Mesodermal cell (in vitro differentiated cells): ENCODE measurements at regions not wholly inside any gene's neighbourhood (a gene's known extent, or its start where the extent isn't known, plus 50 kb on each side); places are given as distances from the start of the nearest gene placed in this dataset.

Source experiments
- H3K27ac ChIP-seq: 2 replicates; pipeline ENCODE4 v1.7.0; 2013; ENCODE audit warnings: mild to moderate bottlenecking, low read depth, low read length, moderate library complexity; ENCODE audit not compliant: severe bottlenecking
- H3K36me3 ChIP-seq: 2 replicates; pipeline ENCODE4 v1.7.1; 2013; ENCODE audit warnings: mild to moderate bottlenecking, low read length, moderate library complexity; ENCODE audit not compliant: control insufficient read depth, insufficient read depth
- H3K4me1 ChIP-seq: one replicate; pipeline ENCODE4 v1.7.1; 2013; ENCODE audit warnings: mild to moderate bottlenecking, low read length; ENCODE audit not compliant: insufficient read depth, control insufficient read depth, poor library complexity, severe bottlenecking
- H3K4me3 ChIP-seq: 2 replicates; pipeline ENCODE4 v1.7.0; 2013; ENCODE audit warnings: low read length, control low read depth, mild to moderate bottlenecking; ENCODE audit not compliant: insufficient read depth, poor library complexity, severe bottlenecking; ENCODE audit errors: extremely low read depth
- H3K9me3 ChIP-seq: 2 replicates; pipeline ENCODE4 v1.7.1; 2013; ENCODE audit warnings: mild to moderate bottlenecking, low read length, moderate library complexity; ENCODE audit not compliant: control insufficient read depth
- WGBS, 2 experiments: methylation state at CpG; one replicate each; pipeline ENCODE4 v1.1.5; 2013; ENCODE audit warnings: missing lambda C conversion rate in 2 of 2; ENCODE audit not compliant: insufficient coverage in 2 of 2; 5-methylcytosine and 5-hydroxymethylcytosine counted together

DNA sequence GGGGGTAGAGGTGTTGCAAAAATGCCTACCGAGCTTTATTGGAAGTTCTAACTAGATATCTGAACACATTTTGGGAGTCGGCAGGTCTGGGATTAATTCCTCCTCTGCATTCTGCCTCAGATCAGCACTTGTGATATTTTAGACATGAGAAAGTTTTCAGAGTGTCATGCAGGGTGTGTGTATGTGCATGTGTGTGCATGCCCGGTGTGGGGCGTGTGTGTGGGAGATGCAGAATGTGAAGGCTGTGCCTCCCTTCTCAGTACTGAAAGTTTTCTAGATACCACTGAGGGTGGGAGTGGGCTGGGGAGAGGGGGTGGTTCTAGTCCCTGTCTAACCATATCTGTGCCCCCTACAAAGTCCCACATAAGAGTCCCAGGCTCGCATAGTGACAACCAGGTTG is 180.0 kb upstream of the NTM start:
- no peaks in the 10 kb centered on the region for H3K4me1 ChIP-seq
- no peak overlapping the region for H3K27ac ChIP-seq
- H3K4me3 ChIP-seq: no peak overlapping the region
- H3K9me3 ChIP-seq: no peaks in the 10 kb centered on the region
- no peaks in the 10 kb centered on the region for H3K36me3 ChIP-seq
- WGBS, 2 experiments: 95 to 100% methylated on average over 2 to 5 of the region's 5 CpGs

DNA sequence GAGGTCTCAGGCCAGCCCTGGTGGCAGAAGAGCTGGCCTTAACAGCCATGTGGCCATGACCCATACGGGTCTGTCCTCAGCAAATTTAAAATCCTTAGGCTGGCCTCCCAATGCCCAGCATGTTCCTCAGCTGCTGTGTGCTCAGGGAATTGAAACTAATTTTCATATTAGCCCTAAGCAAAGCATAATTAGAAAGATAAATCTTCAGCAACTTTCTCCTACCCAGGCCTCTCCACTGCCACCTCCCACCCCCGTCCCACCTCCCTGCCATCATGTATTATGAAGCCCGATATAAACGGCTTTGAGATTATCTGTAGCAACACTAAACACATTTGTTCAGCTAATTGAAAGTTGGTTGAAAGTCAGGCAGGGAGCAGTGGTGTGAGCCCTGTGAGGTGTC is 178.8 kb upstream of the NTM start:
- no peak overlapping the region for H3K27ac ChIP-seq
- no peaks in the 10 kb centered on the region for H3K36me3 ChIP-seq
- no peak overlapping the region for H3K4me3 ChIP-seq
- WGBS, 2 experiments: 0% methylated on average over 1 of the region's 4 CpGs
- H3K9me3 ChIP-seq: no peaks in the 10 kb centered on the region
- H3K4me1 ChIP-seq: no peaks in the 10 kb centered on the region

DNA sequence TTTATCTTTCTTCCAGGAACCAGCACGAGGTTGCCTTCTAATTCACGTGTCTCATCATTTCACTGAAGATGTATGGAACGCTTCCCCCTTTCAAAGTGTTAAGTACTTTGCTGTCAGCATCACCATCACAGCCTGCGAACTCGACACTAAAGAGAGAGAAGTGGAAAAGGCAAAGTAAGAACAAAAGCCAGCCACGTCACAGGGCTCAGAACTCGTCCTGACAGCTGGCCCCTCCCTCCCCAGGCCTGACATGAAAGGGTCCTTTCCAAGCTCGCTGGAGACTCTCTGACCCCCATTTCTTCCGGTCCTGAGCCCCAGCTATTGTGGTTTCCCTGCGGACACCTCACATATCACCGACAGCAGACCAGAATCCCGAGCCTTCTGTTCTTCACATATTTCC is 177.8 kb upstream of the NTM start:
- Histone ChIP-seq H3K4me1 (no peaks in the 10 kb centered on the region), H3K4me3 (no peak overlapping the region), H3K27ac (no peak overlapping the region), H3K36me3 (no peaks in the 10 kb centered on the region), H3K9me3 (no peaks in the 10 kb centered on the region)
- WGBS, 2 experiments: 77 to 80% methylated on average over 6 to 10 of the region's 12 CpGs

GRCh38 chr11:131193031-131193501 is 177.3 kb upstream of the NTM start:
- H3K27ac ChIP-seq: no peak overlapping the region
- H3K36me3 ChIP-seq: no peaks in the 10 kb centered on the region
- H3K9me3 ChIP-seq: no peaks in the 10 kb centered on the region
- H3K4me3 ChIP-seq: no peak overlapping the region
- no peaks in the 10 kb centered on the region for H3K4me1 ChIP-seq
- 91 to 97% methylated on average over 8 of the region's 11 CpGs for WGBS, 2 experiments

DNA sequence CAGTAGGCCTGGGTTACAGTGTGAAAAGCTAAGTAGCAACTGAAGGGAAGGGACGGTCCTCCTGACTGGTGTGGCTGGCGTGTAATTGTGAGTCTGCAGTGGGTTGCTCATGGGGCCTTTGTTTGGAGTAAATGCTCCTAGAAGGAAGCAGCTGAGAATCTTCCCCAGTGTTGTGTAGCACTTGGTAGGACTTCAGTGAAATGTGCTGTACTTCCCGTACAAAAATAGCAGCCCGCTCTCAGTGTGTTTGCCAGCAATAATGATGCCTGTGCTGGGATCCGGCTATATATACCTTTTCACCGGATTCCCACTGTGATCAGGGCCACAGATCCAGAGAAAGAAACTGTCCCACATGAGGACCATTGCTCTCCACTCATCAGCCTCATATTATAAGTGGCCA is 175.7 kb upstream of the NTM start:
- Histone ChIP-seq H3K4me1 (no peaks in the 10 kb centered on the region), H3K27ac (no peak overlapping the region), H3K4me3 (no peak overlapping the region), H3K36me3 (no peaks in the 10 kb centered on the region), H3K9me3 (no peaks in the 10 kb centered on the region)
- 84 to 87% methylated on average over 5 to 6 of the region's 6 CpGs for WGBS, 2 experiments

- Histone ChIP-seq H3K4me3 (no peak overlapping the region), H3K27ac (no peak overlapping the region), H3K36me3 (no peaks in the 10 kb centered on the region), H3K4me1 (no peaks in the 10 kb centered on the region), H3K9me3 (no peaks in the 10 kb centered on the region)
- WGBS, 2 experiments: 87 to 93% methylated on average over 9 to 10 of the region's 11 CpGs
Measured at GRCh38 chr11:131195661-131196517, 174.5 kb upstream of the NTM start.

DNA sequence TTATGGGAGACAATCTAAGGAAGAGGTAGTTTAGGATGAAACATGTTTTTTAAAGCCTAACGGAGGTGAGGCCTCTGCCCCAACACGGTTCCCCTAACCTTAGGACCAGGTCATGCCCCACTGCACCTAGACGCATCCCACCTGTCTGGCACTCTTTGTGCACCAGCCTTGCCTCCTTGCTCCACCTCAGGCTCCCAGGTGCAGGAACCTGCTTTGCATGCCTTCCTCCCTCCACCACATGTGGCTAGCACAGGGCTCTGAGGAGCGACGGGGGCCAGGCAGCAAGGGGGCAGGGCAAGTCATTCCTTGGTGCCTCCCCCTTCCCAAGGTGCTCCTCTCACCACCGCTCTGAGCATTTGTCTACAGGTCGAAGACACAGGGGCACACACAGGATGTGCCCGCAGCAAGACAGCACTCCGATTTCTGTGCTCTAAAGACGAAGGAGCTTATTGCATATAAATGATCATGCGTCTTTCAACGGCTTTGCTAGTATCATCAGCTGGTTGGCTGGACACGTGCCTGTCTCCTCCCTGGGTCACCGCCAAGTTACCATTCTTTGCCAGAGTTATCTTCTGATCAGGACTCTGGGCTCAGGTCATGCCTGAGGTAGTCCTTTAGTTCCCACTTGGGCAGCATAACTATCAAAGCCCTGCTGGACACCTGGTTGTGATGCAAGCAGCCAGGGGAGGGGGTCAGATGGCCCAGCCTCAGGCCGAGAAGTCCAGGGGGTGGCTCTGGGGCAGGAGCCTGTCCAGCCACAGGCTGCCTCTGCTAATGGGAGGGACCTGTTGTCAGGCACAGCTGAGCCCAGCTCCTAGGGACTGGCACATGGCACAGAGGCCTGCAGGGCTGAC is 172.0 kb upstream of the NTM start:
- Histone ChIP-seq H3K4me3 (no peak overlapping the region), H3K4me1 (no peaks in the 10 kb centered on the region), H3K36me3 (no peaks in the 10 kb centered on the region), H3K27ac (no peak overlapping the region), H3K9me3 (no peaks in the 10 kb centered on the region)
- 83% methylated on average over 13 to 14 of the region's 15 CpGs for WGBS, 2 experiments

DNA sequence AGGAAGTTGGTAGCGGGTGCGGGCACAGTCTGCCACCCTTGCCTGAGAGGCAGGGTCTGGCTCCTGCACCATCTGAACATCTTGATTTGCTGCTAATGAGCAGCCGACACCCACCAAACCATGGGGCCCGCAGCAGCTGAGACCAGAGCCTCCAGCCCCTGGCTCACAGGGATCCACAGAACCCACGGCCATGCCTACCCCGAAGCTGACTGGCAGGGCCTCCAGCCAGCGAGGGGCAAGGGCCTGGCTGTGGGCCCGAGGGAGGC is 171.5 kb upstream of the NTM start:
- Histone ChIP-seq H3K27ac (no peak overlapping the region), H3K4me1 (no peaks in the 10 kb centered on the region), H3K4me3 (no peak overlapping the region), H3K36me3 (no peaks in the 10 kb centered on the region), H3K9me3 (no peaks in the 10 kb centered on the region)
- 91 to 96% methylated on average over 5 to 8 of the region's 8 CpGs for WGBS, 2 experiments

- Histone ChIP-seq H3K9me3 (no peaks in the 10 kb centered on the region), H3K36me3 (no peaks in the 10 kb centered on the region), H3K4me1 (peaks cover 6% of the 10 kb centered on the region), H3K4me3 (no peak overlapping the region), H3K27ac (no peak overlapping the region)
- WGBS, 2 experiments: 96% methylated on average over 11 of the region's 12 CpGs
Measured at GRCh38 chr11:131201674-131202073, 168.7 kb upstream of the NTM start.

DNA sequence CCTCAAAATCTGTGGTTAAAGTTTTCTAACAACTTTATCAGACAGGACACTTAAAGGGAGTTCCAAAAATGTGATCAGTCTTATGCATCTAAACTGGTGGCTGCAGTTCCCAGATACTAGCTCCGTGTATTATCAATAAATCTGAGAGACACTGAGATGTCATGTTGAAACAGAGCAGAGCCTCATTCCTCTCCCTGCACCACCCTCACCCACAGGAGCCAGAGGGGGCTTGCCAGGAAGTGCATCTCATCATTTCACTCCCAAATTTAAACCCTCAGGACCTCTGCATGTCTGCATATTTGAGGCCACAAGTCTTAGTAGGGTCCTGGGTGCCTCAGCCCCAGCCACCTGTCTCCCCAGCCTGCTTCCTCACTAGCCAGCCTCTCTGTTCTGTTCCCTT is 167.4 kb upstream of the NTM start:
- 83% methylated on average over 1 of the region's 1 CpG; no CpG with 5 or more reads in 1 of the 2 experiments for WGBS, 2 experiments
- Histone ChIP-seq H3K36me3 (no peaks in the 10 kb centered on the region), H3K4me3 (no peak overlapping the region), H3K9me3 (no peaks in the 10 kb centered on the region), H3K27ac (no peak overlapping the region), H3K4me1 (peaks cover 6% of the 10 kb centered on the region)

DNA sequence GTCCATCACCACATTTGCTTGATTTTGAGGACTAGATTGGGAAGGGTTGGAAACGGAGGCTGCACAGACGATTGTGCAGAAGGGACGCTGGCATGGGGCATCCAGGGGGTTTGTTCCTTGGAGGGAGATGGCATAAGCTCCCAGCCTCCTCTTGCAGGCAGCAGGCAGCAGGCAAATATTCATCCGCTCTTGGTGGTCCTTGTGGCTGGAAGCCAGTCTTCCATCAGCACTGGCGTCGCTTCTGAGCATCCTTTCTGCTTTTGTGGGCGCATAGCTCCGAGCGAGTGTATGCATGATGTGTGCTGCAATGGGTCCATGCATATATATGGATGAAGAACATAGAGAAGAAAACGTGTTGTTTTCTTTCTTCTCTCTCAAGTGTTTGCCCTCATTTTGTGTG is 166.1 kb upstream of the NTM start:
- H3K4me1 ChIP-seq: peaks cover 6% of the 10 kb centered on the region
- 96 to 97% methylated on average over 5 to 7 of the region's 10 CpGs for WGBS, 2 experiments
- no peak overlapping the region for H3K4me3 ChIP-seq
- H3K9me3 ChIP-seq: no peaks in the 10 kb centered on the region
- no peak overlapping the region for H3K27ac ChIP-seq
- H3K36me3 ChIP-seq: no peaks in the 10 kb centered on the region
